Lung (tissue), 11 donors: ENCODE measurements at regions not wholly inside any gene's neighbourhood (a gene's known extent, or its start where the extent isn't known, plus 50 kb on each side); places are given as distances from the start of the nearest gene placed in this dataset.

Experiments used
- ATAC-seq: fragments of 200-7000 bp; cut with Tn5 transposase; one replicate; pipeline ENCODE4 v1.9.1; 2020; ENCODE audit warnings: moderate number of reproducible peaks; ENCODE audit not compliant: insufficient read depth, low FRiP score
- DNase-seq, 3 donors: peaks; one replicate each; pipeline ENCODE4 v3.0.0-alpha.2; 2013 to 2017
- H3K27ac ChIP-seq, 2 donors: one replicate each; pipeline ENCODE4 v1.5.1; 2013; ENCODE audit warnings: mild to moderate bottlenecking in 2 of 2, moderate library complexity in 2 of 2, control low read depth in 1 of 2, inconsistent platforms in 1 of 2, low read depth in 1 of 2, low read length in 1 of 2
- H3K27me3 ChIP-seq, 3 donors: one replicate each; pipeline ENCODE4 v1.5.1; 2013; ENCODE audit warnings: low read length in 2 of 3; ENCODE audit not compliant: control insufficient read depth in 3 of 3, insufficient read depth in 3 of 3
- H3K36me3 ChIP-seq, 4 donors: one replicate each; pipeline ENCODE4 v1.5.1; 2013; ENCODE audit warnings: low read length in 4 of 4, mild to moderate bottlenecking in 1 of 4, moderate library complexity in 1 of 4; ENCODE audit not compliant: control insufficient read depth in 4 of 4, insufficient read depth in 4 of 4
- H3K4me1 ChIP-seq, 5 donors: one replicate each; pipeline ENCODE4 v1.5.1; 2013; ENCODE audit warnings: low read length in 5 of 5, mild to moderate bottlenecking in 2 of 5, moderate library complexity in 1 of 5; ENCODE audit not compliant: control insufficient read depth in 5 of 5, insufficient read depth in 5 of 5
- H3K4me3 ChIP-seq: one replicate; pipeline ENCODE4 v1.5.1; 2013; ENCODE audit warnings: mild to moderate bottlenecking, control low read depth, moderate library complexity
- H3K9ac ChIP-seq, 2 donors: one replicate each; pipeline ENCODE4 v1.5.1; 2013; ENCODE audit warnings: low read length in 2 of 2, control low read depth in 1 of 2; ENCODE audit not compliant: insufficient read depth in 1 of 2
- H3K9me3 ChIP-seq, 4 donors: one replicate each; pipeline ENCODE4 v1.5.1; 2013; ENCODE audit warnings: low read length in 3 of 4, mild to moderate bottlenecking in 1 of 4, moderate library complexity in 1 of 4; ENCODE audit not compliant: control insufficient read depth in 4 of 4, insufficient read depth in 3 of 4
- WGBS, 2 donors: extraction: QIAGEN DNeasy Blood & Tissue Kit; methylation state at CpG; one replicate each; pipeline ENCODE4 v1.1.7; 2013; 5-methylcytosine and 5-hydroxymethylcytosine counted together
- TF ChIP-seq, protein P1 (sequence below): IDR thresholded peaks from 2 replicates; pipeline ENCODE4 v1.5.1; 2012; ENCODE audit warnings: mild to moderate bottlenecking; ENCODE audit errors: control extremely low read depth, extremely low read depth
- donor health status: control.
- donor health status: control.
- donor health status: Bipolar disorder and iron deficiency.
- donor health status: healthy.
- donor health status: DM: yes; HTN: yes; CAD: no.

DNA sequence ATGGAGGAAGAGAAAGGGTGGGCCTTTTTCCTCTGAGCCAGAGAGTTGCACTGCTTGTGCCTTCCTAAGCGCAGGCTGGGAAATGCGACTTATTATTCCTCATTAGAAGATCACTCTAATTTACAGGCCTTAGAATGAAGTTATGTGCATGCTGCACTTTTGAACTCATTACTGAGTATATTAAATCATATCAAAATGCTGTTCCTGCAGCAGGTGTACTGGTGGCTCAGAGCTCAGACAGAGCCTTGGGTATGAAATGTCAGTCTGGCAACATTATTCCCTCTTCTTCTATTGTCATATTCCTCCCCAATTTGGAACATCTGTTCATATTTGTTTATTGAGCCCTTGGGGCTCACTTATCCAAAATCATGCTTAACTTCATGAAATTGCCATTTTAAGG lies 85.5 kb downstream of the ADCYAP1 start:
- H3K9me3 ChIP-seq = peaks cover 0 to 4% (median 0%) of the 10 kb centered on the region in 4 donors
- H3K27ac ChIP-seq = no peak overlapping the region
- peaks cover 0 to 2% (median 0%) of the 10 kb centered on the region in 5 donors for H3K4me1 ChIP-seq
- H3K9ac ChIP-seq = no peak overlapping the region
- H3K27me3 ChIP-seq = no peaks in the 10 kb centered on the region
- WGBS, 2 donors = 90 to 97% methylated on average over 2 of the region's 2 CpGs
- H3K36me3 ChIP-seq = no peaks in the 10 kb centered on the region
- H3K4me3 ChIP-seq = no peak overlapping the region
- no peak for ATAC-seq
- TF ChIP-seq, protein P1, sequence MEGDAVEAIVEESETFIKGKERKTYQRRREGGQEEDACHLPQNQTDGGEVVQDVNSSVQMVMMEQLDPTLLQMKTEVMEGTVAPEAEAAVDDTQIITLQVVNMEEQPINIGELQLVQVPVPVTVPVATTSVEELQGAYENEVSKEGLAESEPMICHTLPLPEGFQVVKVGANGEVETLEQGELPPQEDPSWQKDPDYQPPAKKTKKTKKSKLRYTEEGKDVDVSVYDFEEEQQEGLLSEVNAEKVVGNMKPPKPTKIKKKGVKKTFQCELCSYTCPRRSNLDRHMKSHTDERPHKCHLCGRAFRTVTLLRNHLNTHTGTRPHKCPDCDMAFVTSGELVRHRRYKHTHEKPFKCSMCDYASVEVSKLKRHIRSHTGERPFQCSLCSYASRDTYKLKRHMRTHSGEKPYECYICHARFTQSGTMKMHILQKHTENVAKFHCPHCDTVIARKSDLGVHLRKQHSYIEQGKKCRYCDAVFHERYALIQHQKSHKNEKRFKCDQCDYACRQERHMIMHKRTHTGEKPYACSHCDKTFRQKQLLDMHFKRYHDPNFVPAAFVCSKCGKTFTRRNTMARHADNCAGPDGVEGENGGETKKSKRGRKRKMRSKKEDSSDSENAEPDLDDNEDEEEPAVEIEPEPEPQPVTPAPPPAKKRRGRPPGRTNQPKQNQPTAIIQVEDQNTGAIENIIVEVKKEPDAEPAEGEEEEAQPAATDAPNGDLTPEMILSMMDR = no peak
- no peak for DNase-seq

DNA sequence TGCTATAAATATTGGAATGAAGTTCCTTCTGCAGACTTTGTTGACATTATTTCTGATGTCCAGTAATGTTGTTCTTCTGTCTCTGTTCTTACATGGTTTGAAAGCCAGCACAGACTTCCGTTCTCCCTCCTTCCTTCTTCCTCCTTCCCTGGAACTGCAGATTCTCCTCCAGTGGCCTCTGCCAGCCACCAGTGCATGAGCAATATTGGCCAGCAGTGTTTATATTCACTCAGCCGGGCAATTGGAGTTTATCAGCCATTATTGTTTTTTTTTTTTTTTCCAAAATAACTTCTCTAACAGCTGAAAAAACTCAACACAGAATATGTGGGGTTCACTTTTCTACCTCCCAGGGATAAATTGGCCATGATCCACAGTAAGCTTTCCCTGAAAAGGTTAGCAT lies 86.8 kb downstream of the ADCYAP1 start:
- ATAC-seq = no peak
- Histone ChIP-seq H3K4me1 (peaks cover 0 to 2% (median 0%) of the 10 kb centered on the region in 5 donors), H3K27me3 (no peaks in the 10 kb centered on the region), H3K9ac (no peak overlapping the region), H3K27ac (no peak overlapping the region), H3K36me3 (no peaks in the 10 kb centered on the region), H3K9me3 (peaks cover 0 to 4% (median 0%) of the 10 kb centered on the region in 4 donors), H3K4me3 (no peak overlapping the region)
- WGBS, 2 donors = 68 to 71% methylated on average over 2 of the region's 2 CpGs
- no peak for DNase-seq
- TF ChIP-seq, protein P1 = no peak

- Histone ChIP-seq H3K36me3 (no peaks in the 10 kb centered on the region), H3K9me3 (peaks cover 0 to 4% (median 0%) of the 10 kb centered on the region in 4 donors), H3K27me3 (no peaks in the 10 kb centered on the region), H3K9ac (no peak overlapping the region), H3K27ac (no peak overlapping the region), H3K4me3 (no peak overlapping the region), H3K4me1 (no peaks in the 10 kb centered on the region)
- ATAC-seq = no peak
- no peak for DNase-seq
- TF ChIP-seq, protein P1 = no peak
- WGBS, 2 donors = 80 to 82% methylated on average over 3 of the region's 3 CpGs
Observed at GRCh38 chr18:993560-993959, 88.9 kb downstream of the ADCYAP1 start.

DNA sequence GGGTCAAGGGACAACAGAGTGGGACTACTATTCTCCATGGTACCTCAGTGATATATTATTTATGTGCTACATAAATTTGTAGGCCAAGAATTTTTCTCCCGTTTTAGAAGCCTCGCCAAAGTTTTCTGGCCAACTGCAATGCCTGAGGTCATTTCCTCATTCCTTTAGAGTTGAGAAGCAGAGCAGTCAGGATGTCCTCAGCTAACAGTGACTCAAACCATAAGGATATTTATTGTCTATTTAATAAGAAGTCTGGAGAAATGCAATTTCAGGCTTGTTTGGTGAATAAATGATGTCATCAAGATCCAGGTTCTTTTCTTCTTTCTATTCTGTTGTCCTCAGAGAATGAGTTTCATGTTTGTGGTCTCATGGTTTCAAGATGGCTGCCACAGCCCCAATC lies 91.0 kb downstream of the ADCYAP1 start:
- peak overlapping the region in 1 of 2 donors; percentile 16 for H3K27ac ChIP-seq
- H3K36me3 ChIP-seq = no peaks in the 10 kb centered on the region
- WGBS, 2 donors = 59 to 85% methylated on average over 2 of the region's 2 CpGs
- TF ChIP-seq, protein P1 = no peak
- H3K9ac ChIP-seq = no peak overlapping the region
- H3K4me1 ChIP-seq = no peaks in the 10 kb centered on the region
- peaks cover 0 to 4% (median 0%) of the 10 kb centered on the region in 4 donors for H3K9me3 ChIP-seq
- H3K27me3 ChIP-seq = no peaks in the 10 kb centered on the region
- no peak overlapping the region for H3K4me3 ChIP-seq
- ATAC-seq (no peak), DNase-seq (no peak)
